AG04450 (cell line): ENCODE measurements at regions not wholly inside any gene's neighbourhood (a gene's known extent, or its start where the extent isn't known, plus 50 kb on each side); places are given as distances from the start of the nearest gene placed in this dataset.

Experiments
- CTCF ChIA-PET: fragments of 300-600, 350-600 bp; formaldehyde crosslinking; extraction: SDS; loops from one replicate; lab custom pipeline; 2022; ENCODE audit warnings: antibody characterized with exemption, inconsistent platforms; lab: Charles Lee
- POLR2A ChIA-PET: fragments of 350-600 bp; formaldehyde crosslinking; extraction: SDS; loops from one replicate; lab custom pipeline; 2021; ENCODE audit warnings: antibody characterized with exemption, inconsistent platforms; lab: Yijun Ruan, JAX
- DNase-seq: peaks from one replicate; pipeline ENCODE4 v3.0.0-alpha.2; 2011; ENCODE audit warnings: low read depth, low spot score
- H3K27ac ChIP-seq: one replicate; pipeline ENCODE4 v1.5.1; 2012; ENCODE audit warnings: low read depth, low read length, control low read depth
- H3K27me3 ChIP-seq: one replicate; pipeline ENCODE4 v1.6.0; 2012; ENCODE audit warnings: low read length; ENCODE audit not compliant: control insufficient read depth, insufficient read depth
- H3K4me3 ChIP-seq: 2 replicates; pipeline ENCODE4 v1.5.1; 2011; ENCODE audit warnings: mild to moderate bottlenecking, low read depth, low read length, control low read depth
- H3K9me3 ChIP-seq: 2 replicates; pipeline ENCODE4 v1.5.1; 2012; ENCODE audit warnings: low read length; ENCODE audit not compliant: control insufficient read depth, insufficient read depth
- TF ChIP-seq, protein P1 (sequence below): IDR thresholded peaks from 2 replicates; pipeline ENCODE4 v1.5.1; 2011; ENCODE audit warnings: low read depth, low read length, control low read depth, inconsistent platforms

DNA sequence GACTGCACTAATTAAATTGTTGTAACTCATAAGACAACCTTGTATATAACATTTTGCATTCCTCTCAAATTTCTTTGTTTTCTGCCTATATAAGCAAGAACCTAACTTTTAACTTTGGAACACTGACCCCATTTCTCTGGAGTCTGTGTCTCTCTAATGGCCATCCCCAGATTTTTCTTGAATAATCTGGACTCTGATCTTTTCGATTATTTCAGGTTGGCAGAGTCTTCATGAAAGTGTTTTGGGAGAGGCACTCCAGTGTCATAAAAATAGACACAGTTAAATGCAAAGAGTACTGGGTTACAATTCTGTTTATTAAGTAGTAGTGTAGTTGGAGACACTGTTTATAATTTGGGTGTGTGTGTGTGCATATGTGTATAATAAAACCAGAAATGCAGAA, 1467.7 kb upstream of the CELF4 start:
- Histone ChIP-seq H3K27me3 (no peaks in the 10 kb centered on the region), H3K4me3 (no peak overlapping the region), H3K27ac (no peak overlapping the region), H3K9me3 (no peaks in the 10 kb centered on the region)
- ChIA-PET CTCF (no interaction called here), POLR2A (no interaction called here)
- TF ChIP-seq, protein P1, sequence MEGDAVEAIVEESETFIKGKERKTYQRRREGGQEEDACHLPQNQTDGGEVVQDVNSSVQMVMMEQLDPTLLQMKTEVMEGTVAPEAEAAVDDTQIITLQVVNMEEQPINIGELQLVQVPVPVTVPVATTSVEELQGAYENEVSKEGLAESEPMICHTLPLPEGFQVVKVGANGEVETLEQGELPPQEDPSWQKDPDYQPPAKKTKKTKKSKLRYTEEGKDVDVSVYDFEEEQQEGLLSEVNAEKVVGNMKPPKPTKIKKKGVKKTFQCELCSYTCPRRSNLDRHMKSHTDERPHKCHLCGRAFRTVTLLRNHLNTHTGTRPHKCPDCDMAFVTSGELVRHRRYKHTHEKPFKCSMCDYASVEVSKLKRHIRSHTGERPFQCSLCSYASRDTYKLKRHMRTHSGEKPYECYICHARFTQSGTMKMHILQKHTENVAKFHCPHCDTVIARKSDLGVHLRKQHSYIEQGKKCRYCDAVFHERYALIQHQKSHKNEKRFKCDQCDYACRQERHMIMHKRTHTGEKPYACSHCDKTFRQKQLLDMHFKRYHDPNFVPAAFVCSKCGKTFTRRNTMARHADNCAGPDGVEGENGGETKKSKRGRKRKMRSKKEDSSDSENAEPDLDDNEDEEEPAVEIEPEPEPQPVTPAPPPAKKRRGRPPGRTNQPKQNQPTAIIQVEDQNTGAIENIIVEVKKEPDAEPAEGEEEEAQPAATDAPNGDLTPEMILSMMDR = no peak
- no peak for DNase-seq

DNA sequence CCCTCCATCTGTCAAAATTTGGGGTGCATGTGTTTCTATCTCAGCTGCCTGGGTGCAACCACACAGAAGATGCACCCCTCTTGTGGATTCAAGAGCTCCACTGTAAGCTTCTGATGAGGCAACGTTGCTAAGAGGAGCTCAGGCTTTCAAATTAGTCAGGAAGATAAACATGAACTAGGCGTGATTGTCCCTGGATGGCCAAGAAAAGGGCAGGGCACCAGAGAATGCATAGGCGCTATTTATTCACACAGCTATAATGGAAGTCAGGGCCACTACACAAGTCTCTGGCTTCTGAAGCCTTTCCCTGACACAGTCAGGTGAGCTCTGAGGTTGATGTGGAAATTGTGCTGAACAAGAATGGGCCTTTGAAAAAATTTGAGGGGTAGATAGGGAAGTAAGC, 1466.0 kb upstream of the CELF4 start:
- ChIA-PET CTCF (no interaction called here), POLR2A (no interaction called here)
- TF ChIP-seq, protein P1 = no peak
- Histone ChIP-seq H3K9me3 (no peaks in the 10 kb centered on the region), H3K4me3 (no peak overlapping the region), H3K27me3 (no peaks in the 10 kb centered on the region), H3K27ac (no peak overlapping the region)
- DNase-seq = no peak

DNA sequence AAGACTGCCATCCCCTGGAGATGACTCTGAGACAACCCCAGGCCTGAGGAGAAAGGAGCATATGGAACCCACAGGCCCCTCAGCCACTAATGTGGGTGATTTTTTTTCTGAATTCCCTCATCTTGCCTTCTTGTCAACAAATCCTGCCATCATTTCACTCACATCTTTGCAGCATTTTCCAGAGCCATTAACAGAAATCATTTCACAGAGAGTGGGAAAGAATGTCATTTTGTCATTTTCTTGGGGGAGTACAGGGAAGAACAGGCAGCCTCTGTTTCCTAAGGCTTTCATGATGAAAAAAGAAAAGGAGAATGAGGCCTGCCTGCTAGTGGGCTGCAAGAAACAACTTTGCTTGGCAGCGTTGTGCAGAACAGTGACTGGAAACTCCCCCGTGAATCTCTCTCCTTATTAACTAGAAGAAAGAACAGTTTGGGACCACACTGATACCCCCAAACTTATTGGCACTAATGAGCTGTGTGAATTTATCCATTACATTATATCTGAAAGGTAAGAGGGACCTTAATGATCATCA, 1464.6 kb upstream of the CELF4 start:
- H3K27ac ChIP-seq = no peak overlapping the region
- CTCF ChIA-PET = no interaction called here

DNA sequence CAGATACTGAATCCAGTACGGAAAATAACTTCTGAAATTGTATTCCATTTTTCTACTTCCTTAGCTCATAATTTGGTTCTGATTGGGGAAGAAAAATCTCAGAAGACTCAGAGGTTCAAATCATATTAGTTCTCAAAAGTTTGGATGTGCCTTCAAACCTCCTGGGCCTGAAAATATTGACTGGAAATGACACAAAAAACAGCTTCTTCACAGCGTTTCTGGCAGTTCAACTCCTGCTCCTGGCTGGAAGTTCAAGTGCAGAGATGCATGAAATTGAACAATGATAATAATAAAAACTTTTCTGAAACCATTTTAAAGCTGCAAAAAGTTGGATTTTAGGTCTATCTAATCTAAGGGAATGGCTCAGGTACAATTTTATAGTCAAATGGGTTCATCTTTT, 1459.9 kb upstream of the CELF4 start:
- CTCF ChIA-PET = interaction anchor here (1.0 kb wide), 1 partner anchor 16 kb away, joined by 3 read pairs; no protein-coding TSS in a partner anchor
- H3K4me3 ChIP-seq = no peak overlapping the region
- TF ChIP-seq, protein P1 = no peak
- no peak overlapping the region for H3K27ac ChIP-seq
- H3K27me3 ChIP-seq = no peaks in the 10 kb centered on the region
- POLR2A ChIA-PET = no interaction called here
- H3K9me3 ChIP-seq = no peaks in the 10 kb centered on the region
- no peak for DNase-seq

More for the DNA sequence above, 1464.6 kb upstream of the CELF4 start:
- POLR2A ChIA-PET = no interaction called here
- no peaks in the 10 kb centered on the region for H3K9me3 ChIP-seq
- H3K4me3 ChIP-seq = no peak overlapping the region
- no peaks in the 10 kb centered on the region for H3K27me3 ChIP-seq
- TF ChIP-seq, protein P1 = no peak
- no peak for DNase-seq

DNA sequence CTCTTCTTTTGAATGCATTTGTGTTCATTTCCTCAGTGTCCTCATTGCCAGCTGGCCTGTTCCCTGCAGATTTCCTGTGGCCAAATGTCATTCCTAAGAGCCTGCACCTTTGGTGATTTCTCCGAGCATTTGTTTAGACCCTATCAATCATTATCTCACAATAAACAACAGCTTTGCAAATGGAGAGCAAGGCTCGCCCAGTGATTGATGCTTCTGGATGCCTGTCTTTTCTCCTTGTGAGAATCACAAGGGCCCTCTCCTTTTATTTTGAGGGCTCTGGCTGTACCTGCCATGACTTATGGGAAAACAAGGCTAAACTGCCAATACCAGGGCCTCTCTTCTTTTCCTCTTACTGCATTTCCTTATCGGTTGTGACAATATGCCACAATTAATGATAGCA, 1454.4 kb upstream of the CELF4 start:
- no peaks in the 10 kb centered on the region for H3K9me3 ChIP-seq
- no peak overlapping the region for H3K4me3 ChIP-seq
- ChIA-PET POLR2A (no interaction called here), CTCF (no interaction called here)
- H3K27ac ChIP-seq = no peak overlapping the region
- no peak for DNase-seq
- no peaks in the 10 kb centered on the region for H3K27me3 ChIP-seq
- TF ChIP-seq, protein P1 = no peak
